Activated T-helper 9 cell treated with anti-CD3 and anti-CD28 coated beads, Interleukin-2, amount 50 U/mL, for 16 hours (primary cell): ENCODE measurements at regions not wholly inside any gene's neighbourhood (a gene's known extent, or its start where the extent isn't known, plus 50 kb on each side); places are given as distances from the start of the nearest gene placed in this dataset.

Experiments
- DNase-seq: peaks from one replicate; pipeline ENCODE4 v3.0.0-alpha.2; 2020; ENCODE audit warnings: low read depth

GRCh38 chrX:39988496-39988895 is 109.3 kb downstream of the BCOR start:
- no peak for DNase-seq

GRCh38 chrX:39990388-39990787 is 107.4 kb downstream of the BCOR start:
- DNase-seq: no peak

DNA sequence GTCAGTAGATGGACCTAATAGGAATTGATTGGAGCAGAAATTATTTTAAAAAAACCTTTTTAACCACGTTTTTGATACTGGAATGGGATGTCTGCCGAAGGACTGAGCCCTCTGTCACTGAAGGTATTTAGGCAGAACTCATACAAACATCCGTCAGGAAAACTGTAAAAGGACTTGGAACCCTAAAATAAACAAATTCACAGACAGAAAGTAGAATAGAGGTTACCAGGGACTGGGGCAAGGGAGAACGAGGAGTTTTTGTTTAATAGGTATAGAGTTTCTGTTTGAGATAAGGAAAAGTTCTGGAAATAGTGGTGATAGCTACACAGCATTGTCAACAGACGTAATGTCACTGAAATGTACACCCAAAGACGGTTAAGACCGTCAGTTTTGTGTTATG is 105.5 kb downstream of the BCOR start:
- no peak for DNase-seq

DNA sequence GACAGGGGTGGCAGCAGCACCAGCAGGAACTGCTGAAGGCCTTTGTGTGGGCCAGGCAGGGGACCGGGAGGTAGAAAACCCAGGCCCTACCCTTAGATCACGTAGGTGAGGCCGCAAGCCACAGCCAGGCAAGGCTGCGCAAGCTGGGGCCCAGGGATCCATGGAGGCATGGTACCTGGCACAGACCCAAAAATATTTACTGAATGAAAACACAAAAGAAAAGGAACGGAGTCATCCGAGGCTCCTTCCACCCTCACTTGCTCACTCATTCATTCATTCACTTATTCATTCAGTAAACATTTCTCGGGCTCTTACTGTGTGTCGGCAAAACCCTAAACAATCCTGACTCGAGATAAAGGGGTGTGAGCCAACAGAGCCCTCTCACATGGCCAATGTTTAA is 102.3 kb downstream of the BCOR start:
- no peak for DNase-seq

DNA sequence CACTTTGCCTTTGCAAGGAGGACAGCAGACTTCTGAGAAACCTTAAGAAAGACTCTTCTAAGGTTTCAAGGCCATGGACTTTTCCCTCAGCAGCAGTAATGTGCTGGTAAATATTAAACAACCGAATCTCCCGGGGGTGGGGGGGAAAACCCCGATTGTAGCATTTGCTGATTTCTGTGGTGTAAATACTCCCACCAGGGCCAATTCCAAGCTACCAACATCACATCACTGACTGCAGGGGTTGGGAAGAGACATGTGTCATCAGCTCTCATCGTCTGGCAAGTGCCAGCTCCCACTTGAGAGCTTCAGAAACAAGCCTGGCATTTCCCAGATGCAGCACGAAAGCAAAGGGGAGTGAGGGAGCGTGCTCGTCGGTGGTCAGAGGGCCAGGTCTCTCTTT is 101.2 kb downstream of the BCOR start:
- no peak for DNase-seq

DNA sequence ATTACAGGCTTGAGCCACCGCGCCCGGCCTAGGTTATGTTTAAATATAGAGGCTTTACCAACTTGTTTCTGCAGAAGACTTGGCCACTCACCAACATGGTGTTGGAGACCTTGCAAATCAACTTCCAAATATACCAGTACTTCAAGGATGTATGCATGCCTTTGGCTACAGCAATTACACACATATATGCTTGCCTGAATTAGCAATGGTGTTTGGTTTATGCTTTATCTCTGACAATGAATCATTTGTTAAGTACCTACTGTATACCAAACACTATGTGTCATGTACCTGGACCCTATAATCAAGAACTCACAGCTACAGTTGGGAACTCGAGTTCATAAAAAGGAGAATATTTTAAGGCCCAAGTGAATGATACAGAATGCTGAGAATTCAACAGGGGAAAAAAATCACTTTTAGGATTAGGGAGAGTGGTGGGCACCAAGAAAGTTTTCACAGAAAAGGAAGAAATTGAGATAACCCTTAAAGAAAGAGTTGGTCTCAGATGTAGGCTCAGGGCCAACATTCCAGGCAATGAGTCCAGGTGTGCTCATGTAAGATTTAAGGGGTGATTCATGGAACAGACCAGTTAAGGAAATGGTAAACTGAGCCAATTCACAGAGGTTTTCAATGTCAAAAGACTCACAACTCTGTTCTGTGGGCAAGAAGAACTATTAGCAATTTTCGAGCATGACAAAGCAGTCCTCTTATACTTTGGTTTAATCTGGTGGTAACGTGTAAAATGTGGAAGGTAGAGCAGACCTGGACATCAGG is 98.9 kb downstream of the BCOR start:
- no peak for DNase-seq
